ENCODE measurements at regions not wholly inside any gene's neighbourhood (a gene's known extent, or its start where the extent isn't known, plus 50 kb on each side); places are given as distances from the start of the nearest gene placed in this dataset.

DNA sequence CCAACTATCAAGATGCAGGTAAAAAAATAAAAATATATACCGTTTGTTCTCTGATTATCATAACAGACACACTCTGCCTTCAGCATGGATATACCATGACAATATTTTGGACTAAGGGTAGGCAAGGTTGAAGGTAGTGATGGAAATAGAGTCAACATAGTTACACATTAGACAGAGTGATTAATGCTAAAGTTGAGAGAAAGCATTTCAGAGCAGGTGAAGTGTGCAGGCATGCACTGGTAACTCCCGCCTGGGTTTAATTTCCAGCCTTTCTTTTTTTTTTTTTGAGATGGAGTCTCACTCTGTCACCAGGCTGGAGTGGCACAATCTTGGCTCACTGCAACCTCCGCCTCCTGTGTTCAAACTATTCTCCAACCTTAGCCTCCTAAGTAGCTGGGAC, 458.5 kb downstream of the TLR4 start:
- no peak overlapping the region for H3K4me3 ChIP-seq (ENCODE audit: low read depth, low read length)
- TF ChIP-seq, protein P1, sequence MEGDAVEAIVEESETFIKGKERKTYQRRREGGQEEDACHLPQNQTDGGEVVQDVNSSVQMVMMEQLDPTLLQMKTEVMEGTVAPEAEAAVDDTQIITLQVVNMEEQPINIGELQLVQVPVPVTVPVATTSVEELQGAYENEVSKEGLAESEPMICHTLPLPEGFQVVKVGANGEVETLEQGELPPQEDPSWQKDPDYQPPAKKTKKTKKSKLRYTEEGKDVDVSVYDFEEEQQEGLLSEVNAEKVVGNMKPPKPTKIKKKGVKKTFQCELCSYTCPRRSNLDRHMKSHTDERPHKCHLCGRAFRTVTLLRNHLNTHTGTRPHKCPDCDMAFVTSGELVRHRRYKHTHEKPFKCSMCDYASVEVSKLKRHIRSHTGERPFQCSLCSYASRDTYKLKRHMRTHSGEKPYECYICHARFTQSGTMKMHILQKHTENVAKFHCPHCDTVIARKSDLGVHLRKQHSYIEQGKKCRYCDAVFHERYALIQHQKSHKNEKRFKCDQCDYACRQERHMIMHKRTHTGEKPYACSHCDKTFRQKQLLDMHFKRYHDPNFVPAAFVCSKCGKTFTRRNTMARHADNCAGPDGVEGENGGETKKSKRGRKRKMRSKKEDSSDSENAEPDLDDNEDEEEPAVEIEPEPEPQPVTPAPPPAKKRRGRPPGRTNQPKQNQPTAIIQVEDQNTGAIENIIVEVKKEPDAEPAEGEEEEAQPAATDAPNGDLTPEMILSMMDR (IDR thresholded peaks at IDR 0.05; ENCODE audit: low read depth, low read length) = no peak
- TF ChIP-seq MYC (IDR thresholded peaks at IDR 0.05; ENCODE audit: low read depth, low read length) (no peak), POLR2A (IDR thresholded peaks at IDR 0.05; ENCODE audit: extremely low read depth, insufficient read length) (no peak)
- TF ChIP-seq, protein P2, sequence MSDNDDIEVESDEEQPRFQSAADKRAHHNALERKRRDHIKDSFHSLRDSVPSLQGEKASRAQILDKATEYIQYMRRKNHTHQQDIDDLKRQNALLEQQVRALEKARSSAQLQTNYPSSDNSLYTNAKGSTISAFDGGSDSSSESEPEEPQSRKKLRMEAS (IDR thresholded peaks at IDR 0.05; ENCODE audit: low read depth, low read length) = no peak
- DNase-seq (ENCODE audit: low read depth) = no peak

DNA sequence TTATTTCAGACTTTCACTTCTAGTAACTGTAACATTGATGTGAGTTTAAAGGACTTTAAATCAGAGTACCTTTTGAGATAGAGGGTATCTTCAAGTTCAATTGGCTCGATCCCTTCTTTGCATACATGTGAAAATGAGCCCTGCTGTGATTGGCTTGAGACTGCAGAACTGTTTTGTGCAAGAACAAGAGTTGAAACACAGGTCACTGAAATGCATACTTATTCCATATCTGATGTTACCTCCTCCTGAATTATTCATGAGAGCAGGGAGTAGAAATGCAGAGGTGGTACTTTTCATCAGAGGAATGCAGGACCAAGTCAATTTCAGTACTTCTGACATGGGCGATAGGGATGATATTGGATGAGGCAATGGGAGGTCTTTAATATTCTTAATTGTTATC, 459.5 kb downstream of the TLR4 start:
- no peak for TF ChIP-seq POLR2A (IDR thresholded peaks at IDR 0.05; ENCODE audit: extremely low read depth, insufficient read length)
- no peak for TF ChIP-seq MYC (IDR thresholded peaks at IDR 0.05; ENCODE audit: low read depth, low read length)
- TF ChIP-seq, protein P2 (IDR thresholded peaks at IDR 0.05; ENCODE audit: low read depth, low read length) = no peak
- TF ChIP-seq, protein P1 (IDR thresholded peaks at IDR 0.05; ENCODE audit: low read depth, low read length) = no peak
- no peak overlapping the region for H3K4me3 ChIP-seq (ENCODE audit: low read depth, low read length)
- no peak for DNase-seq (ENCODE audit: low read depth)

DNA sequence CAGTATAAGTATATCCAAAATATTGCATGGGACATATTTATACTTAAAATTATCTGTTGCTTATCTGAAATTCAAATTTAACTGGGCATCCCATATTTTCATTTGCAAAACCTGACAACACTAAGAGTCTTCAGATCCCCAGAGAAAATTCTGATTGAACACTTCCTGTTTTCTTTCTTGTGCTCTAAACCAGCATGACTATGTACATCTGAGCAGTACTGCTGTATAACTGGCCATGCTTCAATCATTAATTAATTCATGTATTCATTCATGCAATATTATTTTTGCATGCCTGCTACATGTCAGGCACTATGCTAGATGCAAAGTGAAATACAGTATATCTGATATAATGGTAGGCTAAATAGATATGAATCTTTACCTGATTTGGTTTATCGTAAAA, 461.2 kb downstream of the TLR4 start:
- no peak for DNase-seq (ENCODE audit: low read depth)
- TF ChIP-seq POLR2A (IDR thresholded peaks at IDR 0.05; ENCODE audit: extremely low read depth, insufficient read length) (no peak), MYC (IDR thresholded peaks at IDR 0.05; ENCODE audit: low read depth, low read length) (no peak)
- TF ChIP-seq, protein P1 (IDR thresholded peaks at IDR 0.05; ENCODE audit: low read depth, low read length) = no peak
- TF ChIP-seq, protein P2 (IDR thresholded peaks at IDR 0.05; ENCODE audit: low read depth, low read length) = no peak

DNA sequence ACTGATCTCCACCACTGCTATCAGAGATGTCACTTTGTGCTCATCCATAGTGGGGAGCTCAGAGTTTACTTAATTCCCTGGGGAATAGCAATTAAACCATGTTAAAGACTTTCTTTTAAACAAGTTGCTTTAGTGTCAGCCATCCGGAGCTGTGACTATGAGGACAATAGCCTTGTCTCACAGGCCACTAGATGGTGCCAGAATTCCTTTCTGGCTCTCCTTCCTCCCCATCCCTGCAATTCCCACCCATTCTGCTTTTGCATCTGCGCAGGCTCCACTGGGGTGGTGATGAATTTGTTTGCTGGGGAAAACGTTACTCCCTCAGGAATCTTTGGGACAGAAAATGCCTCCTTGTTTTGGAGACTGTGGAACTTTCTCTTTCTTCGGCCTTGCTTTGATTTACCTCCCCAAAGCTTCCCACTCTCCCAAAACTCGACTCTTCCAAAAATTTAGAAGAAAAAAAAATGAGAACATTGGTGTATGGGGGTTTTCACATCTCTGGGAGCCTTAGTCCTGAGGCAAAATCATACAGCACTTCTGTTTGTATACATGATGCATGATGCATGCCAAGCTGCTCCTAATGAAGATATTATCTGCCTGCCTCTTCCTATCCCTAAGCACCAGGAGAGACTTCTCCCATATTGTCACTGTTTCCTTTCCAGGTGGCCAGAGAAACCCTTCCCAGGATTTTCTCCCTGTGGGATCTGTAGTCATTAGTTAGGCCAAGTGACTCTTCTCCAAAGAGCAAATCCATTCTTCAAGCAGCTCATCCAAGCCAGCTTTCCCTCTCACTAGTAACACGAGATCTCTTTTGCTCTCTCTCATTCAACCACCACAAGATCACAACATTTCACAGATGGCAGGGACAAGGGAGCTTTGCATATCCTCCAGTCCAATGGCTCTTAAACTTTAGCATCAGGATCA, 466.1 kb downstream of the TLR4 start:
- TF ChIP-seq, protein P1 (IDR thresholded peaks at IDR 0.05; ENCODE audit: low read depth, low read length) = peak; percentile 46
- TF ChIP-seq MYC (IDR thresholded peaks at IDR 0.05; ENCODE audit: low read depth, low read length) = no peak
- no peak overlapping the region for H3K4me3 ChIP-seq (ENCODE audit: low read depth, low read length)
- DNase-seq (ENCODE audit: low read depth) = peak; percentile 35

More for the DNA sequence above, 461.2 kb downstream of the TLR4 start:
- no peak overlapping the region for H3K4me3 ChIP-seq (ENCODE audit: low read depth, low read length)

DNA sequence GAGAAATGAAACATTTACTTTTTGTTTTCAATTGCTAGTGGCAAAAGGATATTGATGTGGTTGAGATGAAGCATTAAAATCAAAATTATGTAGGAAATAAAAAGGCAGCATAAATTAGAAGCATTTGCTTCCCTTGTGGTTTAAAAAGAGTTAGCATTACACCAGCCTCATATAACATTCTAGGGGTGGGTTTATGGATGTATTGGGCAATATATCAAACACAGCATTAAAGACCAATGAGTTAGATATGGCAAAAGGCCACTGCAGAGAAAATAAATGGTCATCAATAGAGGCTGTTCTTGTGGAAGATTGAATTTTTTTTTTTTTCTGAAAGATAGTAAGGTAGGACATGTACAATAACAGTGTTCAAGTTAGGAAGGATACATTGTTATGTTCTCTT, 473.0 kb downstream of the TLR4 start:
- TF ChIP-seq POLR2A (IDR thresholded peaks at IDR 0.05; ENCODE audit: extremely low read depth, insufficient read length) (no peak), MYC (IDR thresholded peaks at IDR 0.05; ENCODE audit: low read depth, low read length) (no peak)
- TF ChIP-seq, protein P2 (IDR thresholded peaks at IDR 0.05; ENCODE audit: low read depth, low read length) = no peak
- TF ChIP-seq, protein P1 (IDR thresholded peaks at IDR 0.05; ENCODE audit: low read depth, low read length) = no peak
- DNase-seq (ENCODE audit: low read depth) = no peak
- no peak overlapping the region for H3K4me3 ChIP-seq (ENCODE audit: low read depth, low read length)
